NCI-H2029 (cell line): ENCODE measurements at regions not wholly inside any gene's neighbourhood (a gene's known extent, or its start where the extent isn't known, plus 50 kb on each side); places are given as distances from the start of the nearest gene placed in this dataset.

Experiments
- DNase-seq: peaks from one replicate; lab custom pipeline; 2025; lab: John Stamatoyannopoulos, UW

GRCh38 chr5:148913493-148913892 is 87.1 kb downstream of the ADRB2 start:
- DNase-seq, result no peak

- DNase-seq, result no peak
Observed at GRCh38 chr5:148913985-148914431, 87.6 kb downstream of the ADRB2 start.

GRCh38 chr5:148915224-148915817 is 88.9 kb downstream of the ADRB2 start:
- no peak for DNase-seq

DNA sequence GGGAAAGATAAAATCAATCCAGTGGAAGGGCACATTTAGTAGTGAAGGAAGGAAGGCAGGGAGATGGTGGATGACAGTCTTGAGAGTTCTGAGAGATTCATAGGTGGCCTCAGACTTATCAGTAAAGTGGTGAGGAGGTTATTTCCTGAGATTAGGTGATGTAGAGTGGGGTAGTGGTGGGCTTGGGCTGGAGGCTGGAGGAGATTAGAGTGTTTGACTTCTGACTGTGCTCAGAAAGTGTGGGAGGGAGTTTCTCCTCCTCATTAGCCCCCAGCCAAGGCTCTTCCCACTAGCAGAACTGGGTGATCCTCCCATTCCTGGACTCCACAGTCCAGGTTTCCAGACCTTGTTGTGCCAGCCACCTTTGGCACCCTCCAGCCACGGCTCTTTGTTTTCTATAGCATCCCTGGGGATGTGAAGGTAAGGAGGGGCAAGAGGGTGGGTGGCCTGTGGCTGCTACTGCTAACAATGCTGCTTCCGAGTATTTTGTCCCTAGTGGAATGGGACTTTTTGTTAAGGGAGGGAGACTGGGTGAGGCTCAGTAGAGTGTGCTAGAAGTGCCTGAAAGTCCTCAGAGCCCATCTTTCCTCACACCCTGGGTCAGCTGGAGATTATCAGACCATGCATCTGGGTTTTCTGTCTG is 94.4 kb downstream of the ADRB2 start:
- DNase-seq, result no peak

DNA sequence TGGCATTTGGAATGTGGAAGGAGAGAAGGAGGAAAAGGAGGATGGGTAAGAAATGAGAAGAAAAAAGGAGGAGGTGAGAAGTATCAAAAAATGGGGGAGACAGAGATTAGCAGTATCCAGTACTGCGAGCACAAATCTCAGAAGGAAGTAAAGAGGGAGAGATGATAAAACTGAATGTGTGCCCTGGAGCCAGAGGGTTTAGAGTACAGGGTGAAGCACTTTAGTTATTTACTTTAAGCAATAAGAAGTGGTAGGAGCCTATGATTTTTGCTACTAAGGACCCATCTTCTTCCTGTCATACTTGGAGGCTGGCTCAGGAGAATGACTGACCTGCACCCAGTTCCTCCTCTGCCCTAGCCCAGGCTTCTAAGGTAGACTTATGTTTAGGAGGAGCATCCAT is 94.9 kb downstream of the ADRB2 start:
- no peak for DNase-seq

GRCh38 chr5:148922606-148923005 is 96.2 kb downstream of the ADRB2 start:
- no peak for DNase-seq

- DNase-seq, result no peak
Observed at GRCh38 chr5:148923023-148923422, 96.6 kb downstream of the ADRB2 start.

DNA sequence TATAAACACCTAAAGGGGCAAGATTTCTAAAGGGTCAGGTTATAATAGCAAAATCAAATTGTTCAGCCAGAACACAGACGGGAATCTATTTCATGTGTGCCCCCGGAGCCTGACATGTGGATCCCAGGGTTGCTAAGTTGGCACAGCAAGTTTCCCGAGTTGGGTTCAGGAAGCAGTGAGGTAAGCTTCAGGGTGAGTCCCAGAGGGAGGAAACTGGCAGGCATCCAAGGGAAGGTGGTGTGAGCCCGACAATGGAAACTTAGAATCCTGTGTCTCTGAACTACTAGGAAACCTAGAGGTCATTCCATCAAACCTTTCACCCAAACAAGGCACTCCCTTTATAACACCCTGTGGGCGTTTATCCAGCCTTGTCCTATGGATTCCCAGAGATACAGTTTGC is 98.4 kb downstream of the ADRB2 start:
- DNase-seq, result no peak

DNA sequence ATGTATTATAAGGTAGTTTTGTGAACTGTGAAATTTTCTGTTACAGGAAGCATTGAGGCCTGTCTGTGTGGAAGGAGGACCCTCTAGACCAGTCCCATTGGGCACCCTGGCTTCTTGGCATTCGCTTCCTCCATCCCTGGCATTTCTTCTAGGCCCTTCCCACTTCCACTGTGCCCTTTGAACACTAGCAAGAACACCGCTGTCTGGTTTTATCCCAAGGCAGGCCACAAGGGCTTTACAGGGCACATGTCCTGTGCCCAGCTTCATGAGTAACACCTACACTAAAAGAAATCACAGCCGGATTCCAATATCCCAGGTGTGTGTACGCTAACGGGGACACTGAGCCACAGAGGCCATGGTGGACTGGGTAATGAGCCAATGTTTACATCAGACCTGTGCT is 99.8 kb downstream of the ADRB2 start:
- DNase-seq, result no peak

GRCh38 chr5:148927307-148927946 is 101.0 kb downstream of the ADRB2 start:
- no peak for DNase-seq

DNA sequence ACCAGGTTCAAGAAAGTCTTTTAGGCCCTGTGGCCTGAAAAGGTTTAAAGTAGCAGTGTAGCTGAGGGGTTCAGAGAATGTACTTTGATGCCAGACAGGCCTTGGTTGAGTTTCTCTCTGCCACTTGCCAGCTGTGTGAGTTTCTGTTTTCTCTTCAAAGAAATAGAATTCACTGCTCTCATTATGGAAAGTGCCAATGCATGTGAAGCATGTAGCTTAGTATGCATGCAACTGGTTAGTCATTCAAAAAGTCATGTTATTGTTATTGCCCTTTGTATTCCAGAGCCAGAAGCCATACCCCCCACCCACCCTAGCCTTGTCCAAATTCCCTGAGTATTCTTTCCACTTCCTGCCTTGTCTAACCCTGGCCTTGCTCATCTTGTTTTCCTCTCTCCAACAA is 101.7 kb downstream of the ADRB2 start:
- no peak for DNase-seq

GRCh38 chr5:148931453-148932057 is 105.1 kb downstream of the ADRB2 start:
- DNase-seq, result no peak

DNA sequence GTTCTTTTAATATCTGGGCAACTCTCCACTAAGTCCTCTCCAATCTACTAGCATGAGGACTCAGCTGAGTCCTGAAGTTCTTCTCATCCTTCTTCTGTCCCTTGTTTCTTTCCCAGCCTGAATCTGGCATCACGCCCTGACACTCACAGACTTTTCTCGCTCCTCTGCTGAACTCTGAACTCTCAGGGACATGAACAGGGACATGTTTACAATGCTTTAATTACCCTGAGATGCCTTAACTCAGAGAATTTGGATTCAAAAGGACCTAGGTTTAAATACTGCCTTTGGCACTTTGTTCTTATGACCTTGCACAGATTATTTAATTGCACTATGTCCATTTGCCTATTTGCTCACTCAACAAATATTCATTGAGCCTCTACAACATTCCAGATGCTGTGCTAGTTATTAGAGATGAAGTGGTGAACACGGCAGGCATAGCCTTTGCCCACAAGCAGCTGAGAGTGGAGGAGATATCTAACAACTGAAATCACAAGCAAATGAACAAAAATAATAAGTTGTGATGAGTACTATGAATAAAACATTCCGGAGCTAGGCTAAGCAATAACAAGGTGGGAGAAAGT is 106.0 kb downstream of the ADRB2 start:
- DNase-seq, result no peak

- no peak for DNase-seq
Observed at GRCh38 chr5:148933903-148934432, 107.6 kb downstream of the ADRB2 start.

DNA sequence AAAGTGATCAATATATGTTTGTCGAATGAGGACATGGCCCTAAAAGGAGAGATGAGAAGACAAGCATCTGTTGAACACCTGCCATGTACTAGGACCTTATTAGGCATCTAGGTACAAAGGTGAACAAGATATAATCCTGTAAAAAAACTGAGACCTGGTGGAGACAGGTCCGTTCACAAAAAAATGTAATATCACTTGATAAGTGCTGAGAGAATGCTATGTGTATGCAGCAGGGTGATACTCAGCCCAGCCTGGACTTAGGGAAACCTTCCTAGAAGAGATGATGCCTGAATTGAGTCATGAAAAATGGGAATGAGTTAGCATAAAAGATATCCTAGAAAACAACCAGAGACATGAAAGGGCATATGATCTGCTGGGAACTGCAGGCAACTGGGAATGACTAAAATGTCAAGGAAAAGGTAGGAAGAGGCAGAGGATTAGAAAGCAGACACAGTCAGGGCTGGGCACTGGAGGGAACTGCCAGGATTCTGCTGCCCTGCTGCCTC is 108.5 kb downstream of the ADRB2 start:
- no peak for DNase-seq

DNA sequence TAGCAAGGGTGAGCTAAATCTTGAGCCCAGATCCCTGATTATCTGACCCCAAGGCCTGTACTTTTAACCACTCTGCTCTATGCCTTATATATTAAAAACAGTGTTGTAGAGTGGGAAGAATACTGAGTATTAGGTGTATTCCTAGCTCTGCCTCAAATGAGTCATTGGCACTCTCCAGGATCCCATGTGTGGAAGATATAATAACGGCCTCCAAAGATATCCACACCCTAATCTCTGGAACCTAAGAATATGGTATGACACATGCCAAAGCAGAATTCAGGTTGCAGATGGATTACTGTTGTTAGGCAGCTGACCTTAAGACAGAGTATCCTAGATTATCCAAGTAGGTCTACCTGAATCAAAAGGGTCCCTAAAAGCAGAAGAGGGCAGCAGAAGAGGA is 110.8 kb downstream of the ADRB2 start:
- DNase-seq, result no peak

DNA sequence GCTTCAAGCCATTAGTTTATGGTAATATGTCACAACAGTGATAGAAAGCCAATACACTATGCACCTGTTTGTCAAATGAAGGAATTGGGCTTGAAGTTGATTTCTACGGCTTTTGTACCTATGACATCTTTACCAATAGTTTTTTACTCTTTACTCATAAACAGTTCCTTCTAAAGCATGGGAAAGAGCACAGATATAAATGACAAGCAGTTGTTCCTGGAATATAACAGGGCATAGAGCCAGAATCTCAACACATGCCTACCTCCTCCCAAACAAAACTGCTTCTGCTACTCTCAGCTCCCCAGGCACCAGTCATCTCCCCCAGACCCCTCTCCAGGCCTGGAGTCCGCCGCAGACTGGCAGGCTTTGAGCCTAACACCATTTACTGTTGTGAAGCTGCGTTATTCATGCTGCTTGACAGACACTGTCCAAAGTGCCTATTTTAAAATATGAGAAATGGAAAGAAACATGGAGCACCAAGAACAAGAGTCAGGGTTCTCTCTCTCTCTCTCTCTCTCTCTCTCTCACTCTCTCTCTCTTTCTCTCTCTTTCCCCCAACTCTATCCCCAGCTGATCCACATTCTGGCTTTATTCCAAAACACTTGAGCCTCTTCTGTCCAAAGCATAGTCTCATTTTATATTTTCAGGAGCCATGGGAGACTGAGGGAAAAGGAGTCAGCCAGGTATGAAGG is 111.6 kb downstream of the ADRB2 start:
- no peak for DNase-seq

GRCh38 chr5:148938522-148938882 is 112.1 kb downstream of the ADRB2 start:
- DNase-seq, result no peak

GRCh38 chr5:148939676-148940075 is 113.3 kb downstream of the ADRB2 start:
- DNase-seq, result no peak

- DNase-seq, result no peak
Observed at GRCh38 chr5:148941810-148942209, 115.4 kb downstream of the ADRB2 start.

DNA sequence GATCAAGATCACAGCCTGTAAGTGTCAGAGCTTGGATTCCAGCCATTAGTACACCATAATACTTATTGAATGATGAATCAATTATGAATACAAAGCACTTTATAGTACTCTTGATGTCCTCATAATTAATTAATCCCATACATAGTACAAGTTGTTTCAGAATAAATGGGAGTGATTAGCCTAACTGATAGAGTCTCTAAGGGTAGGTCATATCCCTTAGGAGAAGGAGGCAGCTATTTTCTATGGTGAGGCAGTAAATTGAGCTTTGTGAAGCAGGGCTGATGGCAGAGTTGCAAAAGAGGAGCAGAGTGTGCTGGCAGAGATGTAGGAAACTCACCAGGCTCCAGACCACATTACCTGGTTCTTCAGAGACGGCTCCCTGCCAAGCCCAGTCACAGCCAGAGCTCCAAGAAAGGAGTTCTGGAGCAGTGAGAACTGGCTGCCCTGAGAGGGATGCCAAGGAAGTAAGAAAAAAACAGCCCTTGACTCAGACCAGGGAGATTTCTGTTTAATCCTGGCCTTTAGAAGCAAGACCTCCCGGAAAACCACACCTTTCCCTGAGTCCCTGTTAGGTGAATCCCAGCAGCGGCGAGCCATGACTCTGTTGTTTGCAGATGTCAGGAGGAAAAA is 112.9 kb downstream of the SH3TC2 start:
- no peak for DNase-seq
